IMR-90 (cell line): ENCODE measurements at regions not wholly inside any gene's neighbourhood (a gene's known extent, or its start where the extent isn't known, plus 50 kb on each side); places are given as distances from the start of the nearest gene placed in this dataset.

Source experiments
- ATAC-seq: fragments of 200-7000 bp; cut with Tn5 transposase; 2 replicates; pipeline ENCODE4 v1.9.1; 2020; ENCODE audit warnings: low read depth, mild to moderate bottlenecking, moderate library complexity
- BruUV-seq: library from RNA; stranded (reverse); fragments of 400-500 nt; replicated peaks from 2 replicates; lab custom pipeline; 2021; lab: Mats Ljungman, UMichigan
- CTCF ChIA-PET: fragments of 300-600 bp; formaldehyde crosslinking; extraction: SDS; loops from one replicate; lab custom pipeline; 2021; ENCODE audit warnings: antibody characterized with exemption; lab: Yijun Ruan, JAX
- POLR2A ChIA-PET: fragments of 300-600 bp; sonication (Branson Sonifier 250); formaldehyde crosslinking; loops from one replicate; lab custom pipeline; 2022; ENCODE audit warnings: antibody characterized with exemption; ENCODE audit not compliant: unreplicated experiment; lab: Charles Lee
- DNase-seq: peaks from one replicate; pipeline ENCODE4 v3.0.0; 2013
- H2AFZ ChIP-seq: replicated peaks from 2 replicates; pipeline ENCODE3; 2013; ENCODE audit warnings: low read length, mild to moderate bottlenecking; ENCODE audit not compliant: poor library complexity
- H2AK5ac ChIP-seq: 2 replicates; pipeline ENCODE4 v1.6.1; 2013; ENCODE audit warnings: low read depth, low read length, inconsistent platforms
- H2AK9ac ChIP-seq: replicated peaks from 2 replicates; pipeline ENCODE3; 2013; ENCODE audit warnings: mild to moderate bottlenecking, low read depth, low read length, moderate library complexity; ENCODE audit not compliant: poor library complexity
- H2BK120ac ChIP-seq: 2 replicates; pipeline ENCODE4 v1.6.1; 2013; ENCODE audit warnings: low read depth, low read length, inconsistent platforms
- H2BK15ac ChIP-seq: 3 replicates; pipeline ENCODE4 v1.6.1; 2013; ENCODE audit warnings: low read depth, low read length, inconsistent platforms
- H2BK20ac ChIP-seq: 2 replicates; pipeline ENCODE4 v1.6.1; 2013; ENCODE audit warnings: low read depth, mild to moderate bottlenecking, inconsistent platforms, low read length, moderate library complexity
- H2BK5ac ChIP-seq: 2 replicates; pipeline ENCODE4 v1.6.1; 2013; ENCODE audit warnings: mild to moderate bottlenecking, low read depth, low read length, inconsistent platforms; ENCODE audit not compliant: poor library complexity, severe bottlenecking
- H3K14ac ChIP-seq: replicated peaks from 2 replicates; pipeline ENCODE4 v1.6.1; 2013; ENCODE audit warnings: low read depth, low read length, inconsistent platforms
- H3K18ac ChIP-seq: 2 replicates; pipeline ENCODE4 v1.6.1; 2013; ENCODE audit warnings: low read depth, low read length, control low read depth
- H3K23ac ChIP-seq: 2 replicates; pipeline ENCODE4 v1.6.1; 2013; ENCODE audit warnings: low read depth, low read length, inconsistent platforms
- H3K27ac ChIP-seq: 2 replicates; pipeline ENCODE4 v1.5.1; 2013; ENCODE audit warnings: mild to moderate bottlenecking, control low read depth, low read length; ENCODE audit not compliant: insufficient read depth
- H3K27me3 ChIP-seq: 2 replicates; pipeline ENCODE4 v1.6.1; 2013; ENCODE audit warnings: low read length; ENCODE audit not compliant: control insufficient read depth, insufficient read depth
- H3K36me3 ChIP-seq: 2 replicates; pipeline ENCODE4 v1.6.1; 2013; ENCODE audit warnings: low read length, mixed read lengths; ENCODE audit not compliant: control insufficient read depth, insufficient read depth
- H3K4ac ChIP-seq: 2 replicates; pipeline ENCODE4 v1.6.1; 2013; ENCODE audit warnings: low read depth, low read length, inconsistent platforms
- H3K4me1 ChIP-seq: 2 replicates; pipeline ENCODE4 v1.6.1; 2013; ENCODE audit warnings: low read length, mixed read lengths; ENCODE audit not compliant: control insufficient read depth, insufficient read depth
- H3K4me2 ChIP-seq: 2 replicates; pipeline ENCODE4 v1.6.1; 2013; ENCODE audit warnings: low read depth, mild to moderate bottlenecking, control low read depth, low read length, moderate library complexity
- H3K4me3 ChIP-seq: 2 replicates; pipeline ENCODE4 v1.5.1; 2013; ENCODE audit warnings: low read depth, mild to moderate bottlenecking, control low read depth, low read length, moderate library complexity; ENCODE audit not compliant: insufficient read depth
- H3K56ac ChIP-seq: 2 replicates; pipeline ENCODE4 v1.6.1; 2013; ENCODE audit warnings: low read length, inconsistent platforms; ENCODE audit not compliant: insufficient read depth; ENCODE audit errors: extremely low read depth
- H3K79me1 ChIP-seq, 2 experiments: 2 replicates each; pipeline ENCODE4 v1.6.1; 2013; ENCODE audit warnings: low read length in 2 of 2, inconsistent platforms in 1 of 2, low read depth in 1 of 2
- H3K9ac ChIP-seq: 2 replicates; pipeline ENCODE4 v1.6.1; 2013; ENCODE audit warnings: low read depth, low read length, control low read depth
- H3K9me1 ChIP-seq: 2 replicates; pipeline ENCODE4 v1.6.1; 2013; ENCODE audit warnings: low read length, inconsistent platforms; ENCODE audit not compliant: insufficient read depth
- H3K9me3 ChIP-seq: 2 replicates; pipeline ENCODE4 v1.6.1; 2013; ENCODE audit warnings: low read length; ENCODE audit not compliant: control insufficient read depth, insufficient read depth
- H4K20me1 ChIP-seq: 2 replicates; pipeline ENCODE4 v1.6.1; 2013; ENCODE audit warnings: low read length, inconsistent platforms; ENCODE audit not compliant: insufficient read depth
- H4K5ac ChIP-seq: 2 replicates; pipeline ENCODE4 v1.6.1; 2013; ENCODE audit warnings: mild to moderate bottlenecking, low read depth, low read length, control low read depth
- H4K8ac ChIP-seq, 2 experiments: 2 replicates each; pipeline ENCODE4 v1.6.1; 2013; ENCODE audit warnings: low read depth in 2 of 2, low read length in 2 of 2, control low read depth in 1 of 2, inconsistent platforms in 1 of 2
- H4K91ac ChIP-seq: 2 replicates; pipeline ENCODE4 v1.6.1; 2013; ENCODE audit warnings: low read depth, low read length, inconsistent platforms; ENCODE audit not compliant: insufficient read depth
- BHLHE40 ChIP-seq: fragments of 150-350 bp; IDR thresholded peaks from 2 replicates; pipeline ENCODE4 v1.6.1; 2016; ENCODE audit warnings: mild to moderate bottlenecking, low read depth, low read length
- CEBPB ChIP-seq: IDR thresholded peaks from 2 replicates; pipeline ENCODE4 v1.6.1; 2012; ENCODE audit warnings: low read depth, low read length, improper control_type of control experiment
- CHD1 ChIP-seq: IDR thresholded peaks from 2 replicates; pipeline ENCODE4 v1.6.1; 2012; ENCODE audit warnings: low read depth, low read length, improper control_type of control experiment
- FOS ChIP-seq: fragments of 150-350 bp; IDR thresholded peaks from 2 replicates; pipeline ENCODE4 v1.6.1; 2016; ENCODE audit warnings: low read depth, low read length
- MAFK ChIP-seq: IDR thresholded peaks from 2 replicates; pipeline ENCODE4 v1.6.1; 2012; ENCODE audit warnings: low read depth, low read length, improper control_type of control experiment
- MAZ ChIP-seq: IDR thresholded peaks from 2 replicates; pipeline ENCODE4 v1.6.1; 2012; ENCODE audit warnings: low read depth, mild to moderate bottlenecking, low read length, improper control_type of control experiment, moderate library complexity, borderline replicate concordance
- MXI1 ChIP-seq: IDR thresholded peaks from 2 replicates; pipeline ENCODE4 v1.6.1; 2012; ENCODE audit warnings: low read depth, mild to moderate bottlenecking, low read length, moderate library complexity, borderline replicate concordance
- NFE2L2 ChIP-seq: fragments of 150-350 bp; IDR thresholded peaks from 2 replicates; pipeline ENCODE4 v1.6.1; 2016; ENCODE audit warnings: low read depth, mild to moderate bottlenecking, low read length
- POLR2A ChIP-seq: IDR thresholded peaks from 2 replicates; pipeline ENCODE4 v1.6.1; 2012; ENCODE audit warnings: mild to moderate bottlenecking, low read depth, low read length
- RAD21 ChIP-seq: IDR thresholded peaks from 2 replicates; pipeline ENCODE4 v1.6.1; 2012; ENCODE audit warnings: low read length, improper control_type of control experiment
- RCOR1 ChIP-seq: IDR thresholded peaks from 2 replicates; pipeline ENCODE4 v1.6.1; 2012; ENCODE audit warnings: mild to moderate bottlenecking, low read length, improper control_type of control experiment; ENCODE audit not compliant: insufficient replicate concordance
- RFX5 ChIP-seq: IDR thresholded peaks from 2 replicates; pipeline ENCODE4 v1.8.0; 2012; ENCODE audit warnings: low read depth, mild to moderate bottlenecking, low read length, moderate library complexity
- SMC3 ChIP-seq: fragments of 150-350 bp; IDR thresholded peaks from 2 replicates; pipeline ENCODE4 v1.6.1; 2016; ENCODE audit warnings: low read depth, mild to moderate bottlenecking, antibody characterized with exemption, low read length, moderate library complexity
- WGBS, 2 experiments: methylation state at CpG; one replicate each; pipeline versions ENCODE4 v1.1.5 to v1.1.7; 2013; ENCODE audit warnings: missing lambda C conversion rate in 2 of 2; ENCODE audit not compliant: insufficient read length in 1 of 2; ENCODE audit errors: extremely low coverage in 2 of 2; 5-methylcytosine and 5-hydroxymethylcytosine counted together
- dilution Hi-C: fragments of 300-500 bp; cut with HindIII; formaldehyde crosslinking; loops from one replicate; pipeline ENCODE4 v1.14.3; 2018; ENCODE audit warnings: low sequenced_read_pairs; ENCODE audit not compliant: unreplicated experiment
- in situ Hi-C: fragments of 300-500 bp; cut with MboI; formaldehyde crosslinking; loops from 3 replicates; pipeline ENCODE4 v1.14.3; 2019; ENCODE audit warnings: low sequenced_read_pairs, inconsistent platforms, mixed read lengths
- intact Hi-C: fragments of 100-400 bp; cut with micrococcal nuclease; formaldehyde crosslinking; loops from 2 replicates; pipeline ENCODE4 v1.10.0; 2022
- TF ChIP-seq, protein P1 (sequence below): fragments of 150-350 bp; IDR thresholded peaks from 2 replicates; pipeline ENCODE4 v1.6.1; 2017; ENCODE audit warnings: mild to moderate bottlenecking, antibody characterized with exemption, low read length, low read depth
- TF ChIP-seq, protein P2 (sequence below): fragments of 150-350 bp; IDR thresholded peaks from 2 replicates; pipeline ENCODE4 v1.6.1; 2016; ENCODE audit warnings: low read depth, mild to moderate bottlenecking, low read length, moderate library complexity, borderline replicate concordance

DNA sequence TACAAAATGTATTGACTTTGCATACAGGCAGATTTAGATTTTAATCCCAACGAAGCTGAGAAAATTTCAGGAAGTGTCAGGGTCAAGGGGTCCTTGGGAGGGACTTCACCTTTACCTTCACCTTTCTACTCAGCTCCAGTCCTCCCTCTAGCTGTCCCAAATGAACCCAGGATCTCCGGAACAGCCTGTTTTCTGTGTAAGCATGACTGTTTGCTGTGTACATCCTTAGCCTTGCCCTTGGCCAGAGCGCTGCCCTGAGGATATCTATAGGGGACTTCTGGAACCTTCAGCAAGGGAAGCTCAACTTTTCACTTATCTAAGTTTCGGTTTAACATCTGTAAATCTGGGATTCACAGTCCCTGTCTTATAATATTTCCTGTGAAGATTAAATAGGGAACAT lies 246.8 kb upstream of the ST6GAL2 start:
- Histone ChIP-seq H3K14ac (no peak overlapping the region), H3K4me3 (no peak overlapping the region), H2BK15ac (no peak overlapping the region), H4K20me1 (no peaks in the 10 kb centered on the region), H3K18ac (no peak overlapping the region), H2AK5ac (no peak overlapping the region), H3K56ac (no peak overlapping the region), H4K5ac (no peak overlapping the region), H3K27me3 (no peaks in the 10 kb centered on the region), H4K91ac (no peak overlapping the region), H2BK120ac (no peak overlapping the region), H2AFZ (no peak overlapping the region), H2BK5ac (no peak overlapping the region), H3K4ac (no peak overlapping the region), H3K27ac (no peak overlapping the region), H2AK9ac (no peak overlapping the region), H2BK20ac (no peak overlapping the region), H3K36me3 (no peaks in the 10 kb centered on the region), H3K9me3 (peaks cover 7% of the 10 kb centered on the region), H3K23ac (no peak overlapping the region), H4K8ac (no peak overlapping the region), H3K9me1 (no peaks in the 10 kb centered on the region), H3K79me1 (no peaks in the 10 kb centered on the region), H3K4me1 (no peaks in the 10 kb centered on the region), H3K4me2 (no peak overlapping the region), H3K9ac (no peak overlapping the region)
- DNase-seq (no peak), ATAC-seq (no peak)
- in situ Hi-C loops (no loop called here), dilution Hi-C loops (no loop called here), intact Hi-C loops (no loop called here)
- ChIA-PET CTCF (no interaction called here), POLR2A (no interaction called here)
- BruUV-seq = no TSS peak
- TF ChIP-seq RCOR1 = no peak
- TF ChIP-seq MAFK = no peak
- no peak for TF ChIP-seq CHD1
- TF ChIP-seq MAZ = no peak
- TF ChIP-seq RFX5 = no peak
- no peak for TF ChIP-seq NFE2L2
- TF ChIP-seq POLR2A = no peak
- TF ChIP-seq, protein P1, sequence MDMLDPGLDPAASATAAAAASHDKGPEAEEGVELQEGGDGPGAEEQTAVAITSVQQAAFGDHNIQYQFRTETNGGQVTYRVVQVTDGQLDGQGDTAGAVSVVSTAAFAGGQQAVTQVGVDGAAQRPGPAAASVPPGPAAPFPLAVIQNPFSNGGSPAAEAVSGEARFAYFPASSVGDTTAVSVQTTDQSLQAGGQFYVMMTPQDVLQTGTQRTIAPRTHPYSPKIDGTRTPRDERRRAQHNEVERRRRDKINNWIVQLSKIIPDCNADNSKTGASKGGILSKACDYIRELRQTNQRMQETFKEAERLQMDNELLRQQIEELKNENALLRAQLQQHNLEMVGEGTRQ = no peak
- TF ChIP-seq, protein P2, sequence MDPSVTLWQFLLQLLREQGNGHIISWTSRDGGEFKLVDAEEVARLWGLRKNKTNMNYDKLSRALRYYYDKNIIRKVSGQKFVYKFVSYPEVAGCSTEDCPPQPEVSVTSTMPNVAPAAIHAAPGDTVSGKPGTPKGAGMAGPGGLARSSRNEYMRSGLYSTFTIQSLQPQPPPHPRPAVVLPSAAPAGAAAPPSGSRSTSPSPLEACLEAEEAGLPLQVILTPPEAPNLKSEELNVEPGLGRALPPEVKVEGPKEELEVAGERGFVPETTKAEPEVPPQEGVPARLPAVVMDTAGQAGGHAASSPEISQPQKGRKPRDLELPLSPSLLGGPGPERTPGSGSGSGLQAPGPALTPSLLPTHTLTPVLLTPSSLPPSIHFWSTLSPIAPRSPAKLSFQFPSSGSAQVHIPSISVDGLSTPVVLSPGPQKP = no peak
- no peak for TF ChIP-seq RAD21
- TF ChIP-seq SMC3 = no peak
- TF ChIP-seq CEBPB = no peak
- TF ChIP-seq FOS = no peak
- TF ChIP-seq BHLHE40 = no peak
- TF ChIP-seq MXI1 = no peak
- WGBS, 2 experiments = no CpG with 5 or more reads among the region's 4 CpGs
